Adipose tissue (tissue), 3 donors: ENCODE measurements at regions not wholly inside any gene's neighbourhood (a gene's known extent, or its start where the extent isn't known, plus 50 kb on each side); places are given as distances from the start of the nearest gene placed in this dataset.
"Not testable (repeated sequence)": the region's sequence is repeated elsewhere in the genome, so short reads cannot be mapped to it uniquely, and the experiment has no call there.

Experiments
- H3K27ac ChIP-seq: one replicate; pipeline ENCODE4 v1.5.1; 2013; ENCODE audit warnings: low read depth, low read length
- WGBS, 3 donors: extraction: QIAGEN DNeasy Blood & Tissue Kit; methylation state at CpG; one replicate each; pipeline ENCODE4 v1.1.7; 2013; 5-methylcytosine and 5-hydroxymethylcytosine counted together
- donor health status: healthy with polysubstance abuse.
- donor health status: Bipolar disorder and iron deficiency.
- donor health status: healthy.

DNA sequence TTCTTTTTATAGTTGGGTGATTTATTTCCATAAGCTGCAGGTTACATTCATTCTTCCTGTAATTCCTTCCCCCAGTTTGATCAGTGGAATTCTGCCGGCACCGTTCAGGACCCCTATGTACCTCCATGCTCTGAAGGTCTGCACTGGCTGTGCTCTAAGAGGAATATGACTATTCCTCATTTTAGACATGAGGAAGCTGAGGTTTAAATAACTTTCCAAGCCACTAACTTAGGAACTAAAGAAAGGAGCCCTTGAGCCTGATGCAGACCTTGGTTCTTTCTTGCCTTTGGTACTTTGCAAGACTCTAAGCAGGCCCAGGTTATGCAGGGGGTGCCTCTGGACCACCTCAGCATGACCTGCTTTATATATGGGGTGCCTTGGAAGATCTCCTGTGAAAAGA lies 318.5 kb downstream of the QKI start:
- H3K27ac ChIP-seq = no peak overlapping the region
- 45 to 79% (median 51%) methylated on average over 2 of the region's 2 CpGs for WGBS, 3 donors

DNA sequence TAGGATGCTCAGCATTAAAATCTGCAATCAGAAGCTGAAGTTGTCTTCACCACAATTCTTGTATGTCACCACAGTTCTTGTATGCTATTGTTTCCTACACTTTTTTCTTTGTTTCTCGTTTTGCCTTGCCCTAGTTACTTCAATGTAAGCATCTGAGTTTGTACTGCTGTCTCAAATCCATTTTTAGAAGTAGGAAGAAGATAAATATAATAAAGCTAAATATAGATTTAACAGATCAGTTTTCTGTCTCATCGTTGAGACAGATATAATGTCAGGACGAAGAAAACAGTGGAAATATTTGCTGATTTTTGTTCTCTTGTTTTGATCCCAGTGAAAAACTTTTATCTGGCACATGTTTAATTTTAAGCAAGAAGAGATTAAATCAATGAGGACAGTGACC lies 318.0 kb downstream of the QKI start:
- WGBS, 3 donors = 48 to 60% (median 55%) methylated on average over 3 of the region's 3 CpGs

DNA sequence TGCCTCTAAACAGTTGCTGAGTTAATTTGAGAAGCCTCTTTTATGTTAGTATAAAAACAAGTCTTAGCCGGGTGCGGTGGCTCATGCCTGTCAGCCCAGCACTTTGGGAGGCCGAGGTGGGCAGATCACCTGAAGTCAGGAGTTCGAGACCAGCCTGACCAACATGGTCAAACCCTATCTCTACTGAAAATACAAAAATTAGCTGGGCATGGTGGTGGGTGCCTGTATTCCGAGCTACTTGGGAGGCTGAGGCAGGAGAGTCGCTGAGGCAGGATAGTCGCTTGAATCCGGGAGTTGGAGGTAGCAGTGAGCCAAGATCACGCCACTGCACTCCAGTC lies 317.5 kb downstream of the QKI start:
- not testable (repeated sequence) for H3K27ac ChIP-seq
- WGBS, 3 donors = 95 to 98% (median 95%) methylated on average over 9 of the region's 9 CpGs

More for the DNA sequence above, 318.0 kb downstream of the QKI start:
- H3K27ac ChIP-seq = no peak overlapping the region

DNA sequence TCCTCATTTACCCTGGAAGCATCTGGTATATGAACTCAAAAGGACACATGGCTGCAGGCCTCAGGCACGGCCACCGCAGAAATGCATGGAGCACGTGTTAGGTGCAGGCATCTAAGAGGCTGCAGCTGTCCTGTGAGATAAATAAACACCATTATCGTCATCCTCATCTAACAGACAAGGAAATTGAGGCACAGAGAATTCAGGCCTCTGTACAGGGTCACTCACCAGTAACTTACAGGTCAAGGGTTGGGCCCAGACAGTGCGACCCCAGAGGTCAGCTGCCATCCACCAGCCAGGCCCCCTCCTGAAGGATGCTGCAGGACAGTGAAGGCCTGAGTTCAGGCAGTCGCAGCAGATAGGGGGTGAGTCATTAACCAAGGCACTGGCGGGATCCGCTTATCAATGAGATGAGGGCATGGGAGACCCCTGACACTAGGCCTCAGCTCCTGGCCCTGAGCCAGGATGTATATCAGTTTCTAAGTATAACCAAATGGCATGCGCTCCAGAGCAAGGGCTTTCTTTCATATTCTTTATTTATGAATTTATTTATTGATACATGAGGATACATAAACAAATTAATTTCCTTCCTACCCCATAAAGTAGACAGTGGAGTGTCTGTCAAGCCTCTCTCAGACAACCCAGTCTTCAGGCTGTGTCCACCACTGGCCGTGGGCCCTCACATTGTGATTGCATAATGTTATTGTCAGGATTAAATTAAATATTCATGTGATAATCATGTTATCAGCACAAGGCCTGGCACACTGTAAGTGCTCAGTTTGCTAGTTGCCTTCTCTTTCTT lies 316.9 kb downstream of the QKI start:
- WGBS, 3 donors = 90 to 95% (median 91%) methylated on average over 10 of the region's 10 CpGs
- H3K27ac ChIP-seq = no peak overlapping the region

DNA sequence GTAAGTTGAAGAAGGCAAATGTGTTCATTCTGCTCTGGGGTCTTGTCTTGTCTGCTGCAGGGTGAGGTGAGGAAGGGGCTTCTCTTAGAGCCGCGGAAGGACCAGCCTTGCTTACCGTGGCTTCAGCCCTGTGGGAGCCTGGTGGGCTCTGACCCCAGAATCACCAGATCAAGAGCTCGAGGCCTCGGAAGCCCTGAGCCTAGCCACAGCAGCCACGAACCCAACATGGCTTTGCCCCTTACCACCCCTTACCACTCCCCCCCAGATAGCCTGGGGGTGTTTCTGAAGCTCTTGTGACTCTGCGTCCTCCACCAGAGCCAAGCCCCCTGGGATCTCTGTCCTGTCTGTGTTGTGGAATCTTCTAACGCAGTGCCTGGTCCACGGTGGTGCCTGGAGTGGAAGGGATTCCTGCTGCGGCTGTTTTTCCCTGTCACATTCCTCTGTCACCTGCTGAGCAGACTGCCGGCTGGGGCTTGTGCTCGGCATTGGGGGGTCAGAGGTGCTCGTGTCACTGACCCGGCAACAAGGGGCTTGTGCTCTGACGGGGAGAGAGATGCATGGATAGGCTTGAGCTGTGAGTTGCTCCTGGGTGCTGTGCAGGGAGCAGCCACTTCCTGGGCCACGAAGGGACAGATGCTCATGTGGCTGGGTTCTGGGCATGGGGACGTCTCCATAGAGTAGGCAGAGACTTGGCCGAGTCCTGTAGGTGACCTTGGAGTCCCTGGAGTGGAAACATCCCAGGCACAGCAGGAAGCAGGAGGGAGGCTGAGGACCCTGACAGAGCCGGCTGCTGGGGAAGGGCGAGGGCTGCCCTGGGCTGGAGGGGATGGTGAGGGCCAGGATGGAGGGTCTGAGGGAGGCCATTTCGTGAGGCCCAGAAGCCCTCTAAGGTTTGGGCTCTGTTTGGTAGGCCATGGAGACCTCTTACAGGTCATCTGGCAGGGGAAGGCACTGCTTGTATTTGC lies 316.0 kb downstream of the QKI start:
- WGBS, 3 donors = 78 to 93% (median 93%) methylated on average over 21 of the region's 21 CpGs
- H3K27ac ChIP-seq = no peak overlapping the region

DNA sequence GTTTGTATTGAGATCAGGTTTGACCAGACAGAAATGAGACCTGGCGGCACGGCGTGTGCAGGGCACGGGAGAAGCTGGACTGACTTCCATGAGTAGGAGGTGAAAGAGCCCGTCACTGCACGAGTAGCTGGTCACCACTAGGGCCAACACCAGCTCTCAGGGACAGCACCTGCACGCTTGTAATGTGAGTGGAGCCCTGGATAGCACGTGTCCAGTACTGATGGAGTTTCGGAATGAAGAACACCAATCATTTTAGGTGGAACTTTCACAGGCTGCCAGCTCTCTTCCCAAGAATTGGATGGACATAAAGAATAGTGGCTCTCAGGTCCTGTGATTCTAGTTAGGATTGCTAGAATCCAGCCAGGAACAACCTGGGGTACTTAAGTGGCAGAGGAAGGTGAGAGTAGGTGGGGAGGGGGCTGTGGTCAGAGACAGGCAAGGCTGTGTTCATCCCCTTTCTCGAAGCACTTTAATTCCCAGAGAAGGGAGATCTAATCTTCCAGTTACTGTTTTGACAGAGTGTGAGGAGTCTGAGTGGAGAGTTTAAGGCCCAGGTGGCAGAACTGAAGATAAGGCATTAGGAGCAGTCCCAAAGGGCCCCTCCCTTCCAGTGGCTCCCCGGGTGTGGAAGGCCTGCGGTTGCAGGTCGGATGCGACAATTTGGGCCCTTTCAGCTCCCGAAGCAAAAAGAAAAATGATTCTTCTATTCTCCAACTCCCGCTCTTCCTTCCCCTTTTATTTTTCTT lies 314.8 kb downstream of the QKI start:
- 81 to 92% (median 92%) methylated on average over 16 of the region's 16 CpGs for WGBS, 3 donors
- H3K27ac ChIP-seq = no peak overlapping the region

DNA sequence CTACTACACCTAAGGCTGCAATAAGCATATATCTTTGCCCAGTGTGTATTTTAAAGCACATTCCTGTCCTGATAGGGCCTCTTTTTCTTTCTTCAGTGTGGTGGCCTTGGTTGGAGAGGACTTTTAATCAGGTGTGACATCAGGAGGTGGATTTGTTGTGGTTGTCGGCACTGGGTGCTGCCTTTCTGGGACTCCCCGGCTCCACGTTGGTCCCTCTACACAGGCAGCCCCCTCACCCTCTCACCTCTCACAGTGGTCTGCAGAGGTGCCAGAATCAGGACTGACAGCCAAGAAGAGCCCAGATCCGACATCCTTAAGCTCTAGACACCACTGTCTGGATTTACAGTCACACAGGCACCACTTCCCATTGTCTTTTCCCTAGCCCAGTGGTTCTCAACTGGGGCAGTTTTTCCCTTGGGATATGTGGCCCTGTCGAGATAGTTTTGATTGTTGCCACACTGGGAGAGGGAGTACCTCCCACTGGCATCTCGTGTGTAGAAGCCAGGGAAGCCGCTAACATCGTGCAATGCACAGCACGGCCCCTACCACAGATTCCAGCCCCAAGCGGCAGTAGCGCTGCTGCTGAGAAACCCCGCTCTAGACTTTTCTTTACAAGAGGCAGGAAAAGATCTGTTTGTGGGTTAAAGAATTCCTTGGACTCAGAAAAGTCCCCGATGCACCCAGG lies 314.1 kb downstream of the QKI start:
- H3K27ac ChIP-seq = no peak overlapping the region
- WGBS, 3 donors = 84 to 88% (median 88%) methylated on average over 13 of the region's 13 CpGs

DNA sequence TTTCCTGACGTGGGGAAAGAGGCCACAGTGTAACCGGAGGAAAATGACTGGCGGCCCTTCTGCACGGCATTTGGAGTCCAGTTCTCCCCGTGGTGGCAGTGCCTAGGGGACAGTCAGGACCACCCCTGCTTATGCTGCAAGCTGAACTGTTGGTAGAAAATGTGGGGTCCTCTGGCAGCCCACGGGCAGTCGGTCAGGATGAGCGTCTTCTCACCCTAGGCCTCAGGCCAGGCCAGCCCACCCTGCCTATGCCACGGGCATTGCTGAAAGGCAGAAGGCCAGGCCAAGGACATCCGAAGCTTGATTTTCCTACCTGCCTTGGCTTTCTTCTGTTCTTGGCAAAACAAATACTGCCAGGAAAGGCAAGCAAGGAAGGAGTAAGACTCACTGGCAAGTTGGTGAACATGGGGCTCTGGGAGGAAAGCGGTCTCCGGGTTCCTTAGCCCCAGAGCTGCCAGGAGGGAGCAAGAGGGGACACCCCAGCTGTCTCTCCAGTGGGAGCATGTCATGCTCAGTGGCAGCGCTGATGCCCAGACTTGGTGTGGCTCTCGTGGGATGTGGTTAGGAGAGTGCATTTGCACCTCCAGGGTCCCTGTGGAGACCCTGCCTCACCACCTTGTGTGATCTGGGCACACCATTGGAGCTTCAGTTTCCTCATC lies 311.6 kb downstream of the QKI start:
- WGBS, 3 donors = 83 to 88% (median 83%) methylated on average over 14 of the region's 14 CpGs

DNA sequence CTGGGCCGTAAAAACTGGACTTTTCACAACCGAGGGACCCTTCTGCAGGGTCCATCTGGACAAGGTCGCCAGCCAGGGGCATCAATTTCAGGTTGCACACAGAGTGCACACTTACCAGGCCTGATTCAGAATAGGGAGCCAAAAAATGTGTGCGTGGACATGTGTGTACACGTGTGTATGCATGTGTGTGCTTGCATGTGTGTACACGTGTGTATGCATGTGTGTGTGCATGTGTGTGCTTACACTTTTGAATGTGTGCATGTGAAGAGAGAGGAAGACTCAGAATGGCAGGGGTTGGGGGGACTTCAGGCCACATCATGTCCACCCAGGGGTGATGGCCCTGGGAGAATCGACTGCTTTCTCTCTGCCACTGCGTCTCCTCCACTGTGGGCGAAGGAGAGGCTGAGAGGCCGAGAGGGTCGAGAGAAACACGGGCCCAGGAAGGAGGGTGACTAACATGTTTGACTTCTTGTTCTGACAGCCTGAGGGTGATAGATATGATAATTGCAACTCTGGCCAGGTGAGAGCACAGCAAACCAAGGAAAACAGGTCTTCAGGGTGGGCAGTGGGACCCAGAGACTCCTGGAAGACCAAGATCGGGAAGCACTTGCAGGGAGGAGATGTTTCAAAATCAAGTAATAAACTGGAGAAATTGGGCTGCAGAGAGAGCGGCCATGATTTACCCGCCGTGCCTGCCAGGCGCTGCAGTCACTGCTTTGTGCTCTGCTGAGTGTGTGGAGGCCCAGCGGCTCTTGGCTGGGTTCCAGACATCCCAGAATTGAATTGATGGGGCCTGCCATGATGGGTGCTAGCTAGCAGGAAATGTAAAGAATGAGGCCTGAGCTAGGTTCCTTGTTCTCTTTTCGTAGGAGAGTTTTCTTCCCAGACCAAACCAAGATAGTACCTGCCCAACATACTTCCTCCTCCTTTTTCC lies 310.8 kb downstream of the QKI start:
- WGBS, 3 donors = 79 to 83% (median 80%) methylated on average over 19 of the region's 19 CpGs
- H3K27ac ChIP-seq = no peak overlapping the region

More for the DNA sequence above, 311.6 kb downstream of the QKI start:
- no peak overlapping the region for H3K27ac ChIP-seq

DNA sequence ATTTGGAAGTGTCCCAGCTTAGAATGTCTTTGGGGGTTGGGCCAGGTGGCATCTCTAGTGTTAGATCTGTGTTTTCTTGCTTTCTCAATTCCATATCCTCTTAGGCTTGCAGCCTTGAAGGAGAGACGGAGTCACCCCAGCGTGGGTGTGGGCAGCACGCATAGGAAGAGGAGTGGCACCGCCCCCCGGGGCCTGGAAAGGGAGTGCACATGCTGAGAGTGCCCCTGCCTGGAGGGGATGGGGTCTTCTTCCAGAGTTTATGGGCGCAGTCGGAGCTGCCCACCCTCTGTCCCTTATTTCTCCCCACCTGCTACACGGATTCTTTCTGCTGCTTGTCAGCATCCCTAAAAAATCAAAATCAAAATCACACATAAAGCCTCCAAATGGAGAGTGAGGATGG lies 309.7 kb downstream of the QKI start:
- H3K27ac ChIP-seq = no peak overlapping the region
- 77 to 88% (median 87%) methylated on average over 8 of the region's 8 CpGs for WGBS, 3 donors

DNA sequence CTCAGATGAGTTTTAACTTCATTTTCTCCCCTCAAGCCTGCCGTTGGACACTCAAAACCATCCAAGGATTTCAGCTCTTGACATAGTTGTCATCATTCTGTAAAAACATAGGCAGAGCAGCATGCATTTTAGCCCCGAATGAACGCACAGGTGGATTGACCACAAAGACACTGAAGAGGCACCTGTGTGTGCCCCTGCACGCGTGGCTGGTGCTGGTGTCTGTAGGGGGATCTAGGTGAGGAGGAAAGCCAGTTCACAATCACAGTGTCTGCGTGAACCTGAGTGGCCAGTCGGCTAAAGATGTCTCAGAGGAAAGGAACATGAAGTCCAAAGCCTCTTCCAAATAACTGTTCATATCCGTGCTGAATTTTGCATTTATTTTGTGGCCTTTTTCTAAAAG lies 309.2 kb downstream of the QKI start:
- 85 to 95% (median 94%) methylated on average over 8 of the region's 8 CpGs for WGBS, 3 donors
- no peak overlapping the region for H3K27ac ChIP-seq

DNA sequence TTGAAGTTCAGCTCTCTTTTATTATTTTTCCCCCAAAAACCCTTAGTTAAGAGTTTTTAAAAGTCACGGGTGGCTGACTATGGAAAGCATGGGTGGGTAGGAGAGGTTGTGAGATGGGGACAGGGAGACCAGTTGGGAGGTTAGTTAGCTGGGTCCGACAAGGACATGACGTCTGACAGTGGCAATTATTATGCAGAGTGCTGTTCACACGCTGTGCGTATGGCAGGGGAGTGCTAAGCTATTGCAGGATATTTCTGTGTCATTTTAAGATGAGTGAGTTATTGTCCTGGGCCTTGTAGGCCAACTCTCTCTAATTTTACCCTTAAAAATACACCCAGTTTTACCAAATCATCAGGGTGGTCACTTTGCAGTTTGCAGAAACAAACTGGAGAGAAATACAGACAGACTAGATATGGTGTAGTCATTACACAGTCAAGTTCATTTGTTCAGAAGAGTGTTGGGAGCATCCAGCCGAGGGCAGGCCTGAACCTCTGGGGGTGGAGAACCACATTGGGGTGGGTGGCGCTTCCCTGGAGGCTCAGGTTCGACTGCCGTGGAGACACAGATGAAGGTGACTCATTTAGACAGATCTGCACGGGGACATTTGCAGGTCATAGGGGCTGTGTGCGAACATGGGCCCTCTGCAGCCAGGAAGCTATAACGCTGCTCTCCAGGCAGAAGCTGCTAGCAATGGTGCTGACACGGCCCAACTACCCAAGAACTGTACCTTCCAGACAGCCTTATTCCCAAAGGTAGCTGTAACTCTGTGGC lies 307.6 kb downstream of the QKI start:
- WGBS, 3 donors = 80 to 93% (median 91%) methylated on average over 13 of the region's 13 CpGs
- no peak overlapping the region for H3K27ac ChIP-seq

DNA sequence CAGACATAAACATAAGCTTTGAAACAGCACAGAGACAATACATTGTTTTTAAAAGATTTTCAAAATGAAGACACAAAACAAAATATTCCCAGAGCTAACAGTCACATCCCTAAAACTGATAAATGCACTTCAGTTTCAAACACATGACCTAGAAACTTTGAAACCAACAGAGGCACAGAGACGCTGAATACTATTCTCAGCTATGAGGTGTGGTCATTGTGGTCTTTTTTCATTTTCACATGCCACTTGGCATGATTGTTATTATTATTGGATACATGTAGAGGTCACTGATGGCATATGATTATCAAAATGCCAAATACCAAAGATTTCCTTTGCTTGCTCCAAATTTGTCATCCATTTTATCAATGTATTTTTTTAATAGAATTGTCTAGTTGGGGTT lies 306.9 kb downstream of the QKI start:
- 85 to 88% (median 88%) methylated on average over 1 of the region's 1 CpG for WGBS, 3 donors

DNA sequence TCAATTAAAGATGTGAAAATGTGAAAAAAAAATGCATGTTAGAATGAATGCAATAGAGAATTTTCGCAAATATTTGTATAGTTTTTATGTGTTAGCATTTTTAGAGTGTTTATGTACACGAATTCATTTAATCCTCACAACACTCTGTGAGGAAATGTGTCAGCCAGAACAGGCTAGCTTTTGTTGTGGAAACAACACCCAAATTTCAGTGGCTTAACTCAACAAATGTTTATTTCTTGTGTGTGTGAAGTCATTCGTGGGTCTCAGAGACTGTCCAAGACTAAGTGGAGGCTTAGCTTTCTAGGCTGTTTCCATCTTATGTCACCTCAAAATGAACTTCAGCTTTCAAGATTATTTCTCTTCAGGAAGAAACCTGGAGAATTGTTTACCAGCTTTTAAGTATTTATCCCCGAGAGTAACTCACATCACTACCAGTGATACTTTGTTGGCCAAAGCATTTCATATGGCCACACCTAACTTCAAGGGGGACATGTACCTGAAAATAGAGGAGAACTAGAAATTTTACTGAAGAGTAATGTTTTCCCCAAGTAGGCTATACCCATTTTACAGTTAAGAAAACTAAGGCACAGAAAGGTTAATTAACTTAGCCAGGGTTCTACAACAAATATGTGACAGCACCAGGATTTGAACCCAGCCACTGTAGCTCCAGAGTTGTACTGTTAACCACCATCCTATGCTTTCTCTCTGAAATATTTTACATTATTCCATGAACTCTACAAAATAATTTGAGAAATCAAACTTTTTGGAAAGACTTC lies 306.1 kb downstream of the QKI start:
- no peak overlapping the region for H3K27ac ChIP-seq
- 72 to 81% (median 79%) methylated on average over 4 of the region's 4 CpGs for WGBS, 3 donors

More for the DNA sequence above, 306.9 kb downstream of the QKI start:
- H3K27ac ChIP-seq = no peak overlapping the region

DNA sequence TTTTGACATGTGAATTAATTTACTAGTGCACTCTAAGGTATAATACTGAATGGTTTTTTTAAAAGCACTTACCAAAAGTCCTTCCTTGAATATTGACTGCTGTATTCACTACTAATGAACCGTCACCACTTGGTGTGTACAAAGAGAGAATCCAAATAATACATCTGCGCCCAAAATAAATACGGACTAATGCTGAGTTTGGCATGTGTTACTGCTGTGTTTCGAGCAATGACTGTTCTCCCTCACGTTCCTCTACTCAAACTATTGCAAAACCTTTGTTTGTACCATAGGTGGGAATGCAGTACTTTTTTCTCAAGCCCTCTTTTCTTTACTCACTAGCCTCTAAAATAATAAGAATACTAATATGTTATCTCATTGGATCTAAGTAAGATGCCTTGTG lies 305.5 kb downstream of the QKI start:
- WGBS, 3 donors = 48 to 83% (median 78%) methylated on average over 5 of the region's 5 CpGs
- H3K27ac ChIP-seq = no peak overlapping the region
